OCI-LY3 (cell line): ENCODE measurements at regions not wholly inside any gene's neighbourhood (a gene's known extent, or its start where the extent isn't known, plus 50 kb on each side); places are given as distances from the start of the nearest gene placed in this dataset.

Experiments used
- H2AFZ ChIP-seq: fragments of 200-600, 300-600 bp; shearing (Covaris generic); 2 replicates; pipeline ENCODE4 v1.6.0; 2014; ENCODE audit warnings: antibody characterized with exemption, low read depth, low read length
- H3K27ac ChIP-seq: fragments of 200-600, 300-600 bp; sonication (generic); 2 replicates; pipeline ENCODE4 v1.5.1; 2014; ENCODE audit warnings: mild to moderate bottlenecking, low read length, moderate library complexity, mixed read lengths
- H3K27me3 ChIP-seq: fragments of 200-600, 300-600 bp; sonication (generic); 2 replicates; pipeline ENCODE4 v1.6.1; 2014; ENCODE audit warnings: low read depth, low read length, mixed read lengths
- H3K36me3 ChIP-seq: fragments of 200-600, 300-600 bp; sonication (generic); replicated peaks from 2 replicates; pipeline ENCODE3; 2014; ENCODE audit warnings: low read depth, low read length, mixed read lengths
- H3K4me1 ChIP-seq: fragments of 300-600, 200-600 bp; sonication (generic); 2 replicates; pipeline ENCODE4 v1.6.1; 2014; ENCODE audit warnings: low read length, mixed read lengths
- H3K4me2 ChIP-seq: fragments of 200-600, 300-600 bp; sonication (generic); 2 replicates; pipeline ENCODE4 v1.6.1; 2014; ENCODE audit warnings: low read length, mixed read lengths
- H3K4me3 ChIP-seq: fragments of 300-600, 200-600 bp; sonication (generic); 2 replicates; pipeline ENCODE4 v1.5.1; 2014; ENCODE audit warnings: antibody characterized with exemption, mild to moderate bottlenecking, low read length, moderate library complexity
- H3K79me2 ChIP-seq: fragments of 300-600, 200-600 bp; shearing (Covaris generic); 2 replicates; pipeline ENCODE4 v1.6.1; 2014; ENCODE audit warnings: mild to moderate bottlenecking, low read length, mixed read lengths
- H3K9ac ChIP-seq: fragments of 300-600, 200-600 bp; shearing (Covaris generic); 2 replicates; pipeline ENCODE4 v1.6.0; 2014; ENCODE audit warnings: mild to moderate bottlenecking, low read length, moderate library complexity
- H3K9me3 ChIP-seq: fragments of 200-600, 300-600 bp; shearing (Covaris generic); 2 replicates; pipeline ENCODE4 v1.6.1; 2014; ENCODE audit warnings: low read length, mixed read lengths; ENCODE audit not compliant: insufficient read depth
- H4K20me1 ChIP-seq: fragments of 200-600, 300-600 bp; sonication (generic); 2 replicates; pipeline ENCODE4 v1.6.1; 2016; ENCODE audit warnings: low read length, mixed read lengths; ENCODE audit not compliant: insufficient read depth
- CTCF ChIP-seq: fragments of 200-600, 300-600 bp; sonication (generic); IDR thresholded peaks from 2 replicates; pipeline ENCODE4 v1.5.1; 2014; ENCODE audit warnings: antibody characterized with exemption, low read length, low read depth
- EZH2phosphoT487 ChIP-seq: fragments of 200-600 bp; shearing (Covaris generic); IDR thresholded peaks from 2 replicates; pipeline ENCODE4 v1.6.1; 2018; ENCODE audit warnings: antibody characterized with exemption, mixed run types, low read depth

- H3K79me2 ChIP-seq = no peaks in the 10 kb centered on the region
- no peaks in the 10 kb centered on the region for H3K27me3 ChIP-seq
- H3K4me3 ChIP-seq = no peak overlapping the region
- H3K36me3 ChIP-seq = no peaks in the 10 kb centered on the region
- no peak overlapping the region for H3K4me2 ChIP-seq
- no peaks in the 10 kb centered on the region for H3K9me3 ChIP-seq
- TF ChIP-seq CTCF (no peak), EZH2phosphoT487 (no peak)
- H2AFZ ChIP-seq = no peak overlapping the region
- H4K20me1 ChIP-seq = no peaks in the 10 kb centered on the region
- no peaks in the 10 kb centered on the region for H3K4me1 ChIP-seq
- no peak overlapping the region for H3K27ac ChIP-seq
- no peak overlapping the region for H3K9ac ChIP-seq
These were observed 768.8 kb upstream of the NOVA1 start for GRCh38 chr14:27366596-27366995.

GRCh38 chr14:27367345-27367744 is 769.5 kb upstream of the NOVA1 start:
- Histone ChIP-seq H3K27ac (no peak overlapping the region), H4K20me1 (no peaks in the 10 kb centered on the region), H2AFZ (no peak overlapping the region), H3K9ac (no peak overlapping the region), H3K9me3 (no peaks in the 10 kb centered on the region), H3K4me3 (no peak overlapping the region), H3K4me1 (no peaks in the 10 kb centered on the region), H3K27me3 (no peaks in the 10 kb centered on the region), H3K79me2 (no peaks in the 10 kb centered on the region), H3K4me2 (no peak overlapping the region), H3K36me3 (no peaks in the 10 kb centered on the region)
- no peak for TF ChIP-seq EZH2phosphoT487
- TF ChIP-seq CTCF = no peak

GRCh38 chr14:27370074-27370473 is 772.2 kb upstream of the NOVA1 start:
- Histone ChIP-seq H3K4me3 (no peak overlapping the region), H4K20me1 (no peaks in the 10 kb centered on the region), H3K9ac (no peak overlapping the region), H3K27me3 (no peaks in the 10 kb centered on the region), H3K4me2 (no peak overlapping the region), H3K36me3 (no peaks in the 10 kb centered on the region), H3K4me1 (no peaks in the 10 kb centered on the region), H3K27ac (no peak overlapping the region), H3K9me3 (no peaks in the 10 kb centered on the region), H3K79me2 (no peaks in the 10 kb centered on the region), H2AFZ (no peak overlapping the region)
- TF ChIP-seq CTCF (no peak), EZH2phosphoT487 (no peak)

- Histone ChIP-seq H3K4me3 (no peak overlapping the region), H3K9me3 (no peaks in the 10 kb centered on the region)
- TF ChIP-seq CTCF (no peak), EZH2phosphoT487 (no peak)
These were observed 772.9 kb upstream of the NOVA1 start for GRCh38 chr14:27370775-27371174.

More at GRCh38 chr14:27370775-27371174, 772.9 kb upstream of the NOVA1 start:
- no peaks in the 10 kb centered on the region for H4K20me1 ChIP-seq
- no peaks in the 10 kb centered on the region for H3K4me1 ChIP-seq
- no peaks in the 10 kb centered on the region for H3K27me3 ChIP-seq
- no peak overlapping the region for H3K27ac ChIP-seq
- H2AFZ ChIP-seq = no peak overlapping the region
- H3K79me2 ChIP-seq = no peaks in the 10 kb centered on the region
- no peak overlapping the region for H3K9ac ChIP-seq
- no peaks in the 10 kb centered on the region for H3K36me3 ChIP-seq
- H3K4me2 ChIP-seq = no peak overlapping the region
